NCI-H1105 treated with DMSO at 0.1 percent for 48 hours (cell line): ENCODE measurements at regions not wholly inside any gene's neighbourhood (a gene's known extent, or its start where the extent isn't known, plus 50 kb on each side); places are given as distances from the start of the nearest gene placed in this dataset.
"Not testable (repeated sequence)": the region's sequence is repeated elsewhere in the genome, so short reads cannot be mapped to it uniquely, and the experiment has no call there.

Source experiments
- DNase-seq: peaks from one replicate; lab custom pipeline; 2025; lab: John Stamatoyannopoulos, UW

GRCh38 chrX:1140236-1140681 lies 72.2 kb downstream of the CRLF2 start:
- no peak for DNase-seq

DNA sequence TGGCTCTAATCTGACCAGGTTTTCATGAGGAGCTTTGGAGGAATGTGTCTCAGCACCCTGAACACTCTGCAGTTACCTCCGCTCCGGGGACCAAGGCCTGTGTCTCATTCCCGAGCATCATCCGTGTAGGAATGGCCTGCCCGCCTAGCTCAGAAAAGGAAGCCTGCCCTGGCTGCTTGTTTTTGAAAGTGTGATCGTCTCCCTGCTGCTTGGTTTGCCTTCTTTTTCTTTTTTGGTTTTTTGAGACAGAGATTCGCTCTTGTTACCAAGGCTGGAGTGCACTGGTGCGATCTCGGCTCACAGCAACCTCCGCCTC lies 73.3 kb downstream of the CRLF2 start:
- no peak for DNase-seq

DNA sequence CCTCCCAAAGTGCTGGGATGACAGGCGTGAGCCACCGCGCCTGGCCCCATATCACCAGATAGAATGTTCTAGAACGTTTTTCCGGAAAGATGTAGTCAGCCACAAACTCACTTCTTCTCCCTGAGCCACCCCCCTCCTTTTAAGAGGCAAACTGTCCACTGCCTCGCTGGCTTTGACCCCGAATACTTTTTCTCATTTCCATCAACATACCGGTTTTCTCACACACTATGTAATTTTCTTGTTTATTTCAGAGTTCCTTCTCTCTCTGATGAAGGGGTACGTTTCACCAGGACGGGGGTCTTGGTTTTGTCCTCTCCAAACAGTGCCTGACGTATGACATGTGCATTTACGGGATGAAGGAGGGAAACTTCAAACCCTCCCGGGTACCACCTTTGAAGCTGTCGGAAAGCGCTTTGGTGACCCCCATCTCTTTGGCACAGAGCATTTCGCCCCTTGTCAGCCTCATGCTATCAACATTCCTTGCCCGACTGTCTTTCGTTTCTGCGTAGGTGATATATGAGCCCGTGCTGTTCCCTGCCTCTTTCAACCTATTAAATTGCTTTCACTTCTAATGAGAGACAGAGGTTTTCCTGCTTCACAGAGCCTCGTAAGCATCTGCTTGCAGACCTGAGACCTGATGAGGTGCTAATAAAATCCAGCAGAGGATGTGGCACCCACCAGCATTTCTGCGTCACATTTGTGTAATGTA lies 73.8 kb downstream of the CRLF2 start:
- no peak for DNase-seq

DNA sequence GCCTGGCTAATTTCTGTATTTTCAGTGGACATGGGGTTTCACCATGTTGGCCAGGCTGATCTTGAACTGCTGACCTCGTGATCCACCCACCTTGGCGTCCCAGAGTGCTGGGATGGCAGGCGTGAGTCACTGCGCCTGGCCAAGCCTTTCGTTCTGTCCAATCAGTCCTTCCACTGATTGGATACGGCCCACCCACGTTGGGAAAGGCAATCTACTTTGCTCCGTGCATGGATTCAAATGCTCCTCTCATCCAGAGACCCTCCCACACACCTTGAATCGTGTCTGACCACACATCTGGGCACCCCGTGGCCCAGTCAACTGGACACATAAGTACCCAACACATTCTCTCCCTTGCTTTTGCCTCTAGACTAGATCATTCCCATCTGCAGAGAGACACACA lies 74.9 kb downstream of the CRLF2 start:
- no peak for DNase-seq

DNA sequence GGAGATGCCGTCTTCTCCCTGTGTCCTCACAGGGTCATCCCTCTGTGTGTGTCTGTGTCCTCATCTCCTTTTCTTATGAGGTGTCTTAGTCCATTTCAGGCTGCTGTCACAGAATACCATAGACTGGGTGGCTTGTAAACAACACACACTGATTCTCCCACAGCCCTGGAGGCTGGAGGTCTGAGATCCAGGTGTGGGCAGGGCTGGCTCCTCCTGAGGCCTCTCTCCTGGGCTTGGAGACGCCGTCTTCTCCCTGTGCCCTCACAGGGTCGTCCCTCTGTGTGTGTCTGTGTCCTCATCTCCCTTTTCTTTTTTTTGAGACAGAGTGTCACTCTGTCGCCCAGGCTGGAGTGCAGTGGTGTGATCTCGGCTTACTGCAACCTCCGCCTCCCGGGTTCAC lies 75.9 kb downstream of the CRLF2 start:
- not testable (repeated sequence) for DNase-seq

DNA sequence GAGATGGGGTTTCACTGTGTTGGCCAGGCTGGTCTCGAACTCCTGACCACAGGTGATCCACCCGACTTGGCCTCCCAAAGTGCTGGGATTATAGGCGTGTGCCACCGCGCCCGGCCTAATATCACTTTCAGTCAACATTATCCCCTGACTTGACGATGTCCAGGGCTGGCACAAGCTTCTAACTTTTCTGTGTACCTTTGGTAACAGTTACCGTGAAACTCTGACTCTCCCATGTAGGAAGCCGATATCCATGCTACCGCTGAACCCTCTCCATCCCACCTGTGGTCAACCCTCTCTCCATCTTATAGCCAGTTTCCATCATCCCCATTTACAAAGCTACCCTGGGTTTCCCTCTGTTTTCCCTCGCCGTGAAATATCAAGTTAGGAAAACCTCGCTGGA lies 77.5 kb downstream of the CRLF2 start:
- no peak for DNase-seq

- DNase-seq: no peak
These were observed 78.3 kb downstream of the CRLF2 start for GRCh38 chrX:1134156-1134555.

GRCh38 chrX:1126738-1127137 lies 85.7 kb downstream of the CRLF2 start:
- DNase-seq: no peak

DNA sequence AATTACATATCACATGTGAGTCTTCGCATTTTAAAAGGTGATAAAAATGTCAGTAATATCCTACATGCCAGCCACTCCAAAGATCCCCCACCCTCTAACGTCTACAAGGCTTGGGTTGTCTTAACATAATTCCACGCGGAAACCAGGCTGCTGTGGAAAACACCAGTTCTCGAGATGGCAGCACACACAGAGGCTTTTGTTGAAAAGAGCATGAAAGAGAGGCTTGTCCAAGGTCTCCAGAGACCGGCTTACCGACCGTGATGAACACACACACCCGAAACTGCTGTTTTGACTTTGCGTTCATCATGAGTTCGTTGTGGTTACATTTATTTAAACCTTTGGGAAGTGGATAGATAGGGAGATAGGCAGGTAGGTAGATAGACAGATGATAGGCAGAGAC lies 87.9 kb downstream of the CRLF2 start:
- DNase-seq: no peak

GRCh38 chrX:1122851-1123250 lies 89.6 kb downstream of the CRLF2 start:
- not testable (repeated sequence) for DNase-seq

DNA sequence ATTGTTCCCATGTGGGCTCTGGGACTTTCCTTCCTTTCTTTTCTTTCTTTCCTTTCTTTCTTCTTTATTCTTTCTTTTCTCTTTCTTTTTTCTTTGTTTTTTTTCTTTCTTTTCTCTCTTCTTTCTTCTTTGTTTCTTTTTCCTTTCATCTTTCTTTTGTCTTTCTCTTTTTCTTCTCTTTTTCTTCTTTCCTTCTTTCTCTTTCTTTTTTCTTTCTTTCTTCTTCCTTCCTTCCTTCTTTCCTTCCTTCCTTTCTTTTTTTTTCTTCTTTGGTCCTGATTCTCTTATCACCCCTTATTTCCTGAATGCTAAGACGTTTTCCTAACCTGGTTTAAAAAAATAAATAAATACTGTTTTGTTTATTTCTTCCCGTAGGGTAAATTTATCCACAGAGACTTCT lies 93.2 kb downstream of the CRLF2 start:
- DNase-seq: no peak

- DNase-seq: no peak
These were observed 93.8 kb downstream of the CRLF2 start for GRCh38 chrX:1118572-1119199.

- DNase-seq: not testable (repeated sequence)
These were observed 97.0 kb downstream of the CRLF2 start for GRCh38 chrX:1115411-1115810.

DNA sequence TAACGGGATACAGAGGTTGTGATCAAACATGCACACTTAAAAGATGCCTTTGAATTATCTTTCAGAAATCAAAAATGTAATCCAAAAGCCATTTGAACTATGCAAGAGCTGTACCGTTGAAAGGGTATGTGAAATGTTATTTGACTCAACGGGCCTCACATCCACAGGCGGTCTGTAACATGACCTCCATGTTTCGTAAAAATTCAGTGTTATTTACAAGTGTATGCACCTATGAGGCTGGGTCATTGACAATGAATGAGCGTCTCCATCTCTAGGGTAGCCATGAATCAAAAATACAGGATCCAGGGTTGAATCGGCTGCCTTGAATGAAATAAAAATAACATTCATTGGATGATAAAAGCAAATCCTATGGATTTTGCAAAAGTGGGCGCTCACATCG lies 100.1 kb downstream of the CRLF2 start:
- DNase-seq: no peak

GRCh38 chrX:1111601-1112300 lies 100.7 kb downstream of the CRLF2 start:
- DNase-seq: no peak

GRCh38 chrX:1109580-1110119 lies 102.8 kb downstream of the CRLF2 start:
- DNase-seq: no peak

GRCh38 chrX:1108501-1109445 lies 103.7 kb downstream of the CRLF2 start:
- DNase-seq: no peak

- no peak for DNase-seq
These were observed 105.8 kb downstream of the CRLF2 start for GRCh38 chrX:1106478-1107210.

- DNase-seq: no peak
These were observed 106.6 kb downstream of the CRLF2 start for GRCh38 chrX:1105671-1106419.

DNA sequence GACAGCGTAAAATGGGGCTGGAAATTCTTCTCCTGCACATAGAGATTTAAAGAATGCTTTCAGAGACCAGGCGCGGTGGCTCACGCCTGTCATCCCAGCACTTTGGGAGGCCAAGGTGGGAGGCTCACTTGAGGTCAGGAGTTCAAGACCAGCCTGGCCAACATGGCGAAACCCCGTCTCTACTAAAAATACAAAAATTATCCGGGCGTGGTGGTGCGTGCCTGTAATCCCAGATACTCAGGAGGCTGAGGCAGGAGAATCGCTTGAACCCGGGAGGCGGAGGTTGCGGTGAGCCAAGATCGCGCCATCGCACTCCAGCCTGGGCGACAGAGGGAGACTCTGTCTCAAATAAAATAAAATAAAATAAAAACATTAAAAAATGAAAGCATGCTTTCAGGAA lies 107.4 kb downstream of the CRLF2 start:
- not testable (repeated sequence) for DNase-seq

- DNase-seq: no peak
These were observed 109.1 kb downstream of the CRLF2 start for GRCh38 chrX:1103360-1103759.
